Kidney epithelial cell (primary cell): ENCODE measurements at regions not wholly inside any gene's neighbourhood (a gene's known extent, or its start where the extent isn't known, plus 50 kb on each side); places are given as distances from the start of the nearest gene placed in this dataset.

Experiments
- DNase-seq: peaks from one replicate; pipeline ENCODE4 v3.0.0-alpha.2; 2010; ENCODE audit warnings: low read depth
- H3K27me3 ChIP-seq: 2 replicates; pipeline ENCODE4 v1.6.0; 2011; ENCODE audit warnings: low read length; ENCODE audit not compliant: control insufficient read depth, insufficient read depth
- H3K36me3 ChIP-seq: 2 replicates; pipeline ENCODE4 v1.5.1; 2011; ENCODE audit warnings: low read length; ENCODE audit not compliant: control insufficient read depth, insufficient read depth
- H3K4me3 ChIP-seq: 2 replicates; pipeline ENCODE4 v1.5.1; 2011; ENCODE audit warnings: low read depth, mild to moderate bottlenecking, control low read depth, low read length
- TF ChIP-seq, protein P1 (sequence below): IDR thresholded peaks from 2 replicates; pipeline ENCODE4 v1.5.1; 2011; ENCODE audit warnings: mild to moderate bottlenecking, moderate library complexity, low read length, control low read depth, inconsistent platforms; ENCODE audit not compliant: insufficient read depth, poor library complexity, severe bottlenecking

DNA sequence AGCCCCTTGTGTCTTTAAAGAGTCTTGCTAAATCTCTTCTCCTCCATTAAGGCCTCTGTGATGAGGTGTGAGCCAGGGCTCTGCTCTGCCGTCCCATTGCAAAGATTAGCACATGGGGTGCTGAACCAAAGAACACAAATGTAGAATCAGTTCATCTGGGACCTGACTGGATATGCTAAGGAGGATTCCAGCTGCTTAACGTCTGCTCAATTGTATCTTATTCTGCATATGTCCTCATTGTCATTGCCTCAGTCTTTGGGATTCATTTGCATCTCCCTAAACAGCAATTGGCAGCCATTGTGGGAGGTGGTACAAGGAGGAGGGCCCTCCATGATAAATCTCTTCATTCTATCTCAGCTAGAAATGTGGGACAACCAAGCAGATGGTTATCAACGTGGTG lies 106.3 kb upstream of the ADAMTS18 start:
- H3K4me3 ChIP-seq, result no peak overlapping the region
- TF ChIP-seq, protein P1, sequence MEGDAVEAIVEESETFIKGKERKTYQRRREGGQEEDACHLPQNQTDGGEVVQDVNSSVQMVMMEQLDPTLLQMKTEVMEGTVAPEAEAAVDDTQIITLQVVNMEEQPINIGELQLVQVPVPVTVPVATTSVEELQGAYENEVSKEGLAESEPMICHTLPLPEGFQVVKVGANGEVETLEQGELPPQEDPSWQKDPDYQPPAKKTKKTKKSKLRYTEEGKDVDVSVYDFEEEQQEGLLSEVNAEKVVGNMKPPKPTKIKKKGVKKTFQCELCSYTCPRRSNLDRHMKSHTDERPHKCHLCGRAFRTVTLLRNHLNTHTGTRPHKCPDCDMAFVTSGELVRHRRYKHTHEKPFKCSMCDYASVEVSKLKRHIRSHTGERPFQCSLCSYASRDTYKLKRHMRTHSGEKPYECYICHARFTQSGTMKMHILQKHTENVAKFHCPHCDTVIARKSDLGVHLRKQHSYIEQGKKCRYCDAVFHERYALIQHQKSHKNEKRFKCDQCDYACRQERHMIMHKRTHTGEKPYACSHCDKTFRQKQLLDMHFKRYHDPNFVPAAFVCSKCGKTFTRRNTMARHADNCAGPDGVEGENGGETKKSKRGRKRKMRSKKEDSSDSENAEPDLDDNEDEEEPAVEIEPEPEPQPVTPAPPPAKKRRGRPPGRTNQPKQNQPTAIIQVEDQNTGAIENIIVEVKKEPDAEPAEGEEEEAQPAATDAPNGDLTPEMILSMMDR, result no peak
- peaks cover 2% of the 10 kb centered on the region for H3K27me3 ChIP-seq
- DNase-seq, result no peak
- no peaks in the 10 kb centered on the region for H3K36me3 ChIP-seq

DNA sequence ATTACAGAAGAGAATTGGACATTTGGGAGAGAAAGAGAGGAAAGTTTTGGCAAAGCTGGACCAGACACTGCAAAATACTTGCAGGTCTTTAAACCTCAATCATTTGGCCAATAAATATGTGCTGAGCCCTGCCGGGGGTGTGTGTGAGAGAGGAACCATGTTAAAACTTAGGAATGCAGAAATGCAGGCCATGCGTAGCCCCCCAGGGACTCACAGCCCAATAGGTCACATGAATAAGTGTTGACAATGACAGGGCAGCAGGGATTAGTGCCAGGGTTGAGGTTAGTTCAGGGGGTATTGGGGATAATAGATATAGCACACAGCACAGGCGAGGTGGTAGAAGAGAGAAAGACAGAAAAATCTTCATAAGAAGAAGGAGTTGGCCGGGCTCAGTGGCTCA lies 113.3 kb upstream of the ADAMTS18 start:
- Histone ChIP-seq H3K27me3 (no peaks in the 10 kb centered on the region), H3K36me3 (no peaks in the 10 kb centered on the region), H3K4me3 (no peak overlapping the region)
- TF ChIP-seq, protein P1, result no peak
- no peak for DNase-seq

DNA sequence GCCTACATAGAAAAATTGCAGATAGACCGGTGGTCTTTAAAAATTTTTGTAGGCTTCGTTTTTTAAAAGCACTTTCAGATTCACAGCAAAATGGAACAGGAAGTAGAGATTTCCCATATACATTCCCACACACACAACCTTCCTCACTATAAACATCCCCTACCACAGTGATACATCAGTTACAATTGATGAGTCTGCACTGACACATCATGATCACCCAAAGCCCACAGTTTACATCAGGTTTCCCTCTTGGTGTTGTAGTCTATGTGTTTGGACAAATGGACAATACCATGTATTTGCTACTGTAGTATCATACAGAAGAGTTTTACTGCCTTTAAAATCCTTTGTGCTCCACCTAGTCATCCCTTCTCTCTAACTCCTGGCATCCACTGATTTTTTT lies 113.9 kb upstream of the ADAMTS18 start:
- H3K27me3 ChIP-seq, result no peaks in the 10 kb centered on the region
- TF ChIP-seq, protein P1, result no peak
- no peak for DNase-seq
- no peaks in the 10 kb centered on the region for H3K36me3 ChIP-seq
- H3K4me3 ChIP-seq, result no peak overlapping the region

DNA sequence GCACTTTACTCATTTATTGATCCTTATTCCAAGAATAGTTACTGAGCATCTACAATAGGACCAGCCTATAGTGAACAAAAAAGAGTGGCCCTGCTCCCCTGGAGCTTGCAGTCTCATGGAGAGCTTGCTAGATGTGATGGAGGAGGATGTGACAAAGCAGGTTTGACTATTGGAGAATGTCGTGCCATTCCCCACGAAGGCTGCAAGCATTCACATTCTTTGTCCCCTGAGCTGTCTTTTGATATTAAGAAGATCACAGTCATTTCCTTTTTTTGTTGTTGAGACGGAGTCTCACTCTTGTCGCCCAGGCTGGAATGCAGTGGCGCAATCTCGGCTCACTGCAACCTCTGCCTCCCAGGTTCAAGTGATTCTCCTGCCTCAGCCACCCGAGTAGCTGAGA lies 115.0 kb upstream of the ADAMTS18 start:
- H3K36me3 ChIP-seq, result no peaks in the 10 kb centered on the region
- H3K4me3 ChIP-seq, result no peak overlapping the region
- no peaks in the 10 kb centered on the region for H3K27me3 ChIP-seq
- TF ChIP-seq, protein P1, result no peak
- no peak for DNase-seq

DNA sequence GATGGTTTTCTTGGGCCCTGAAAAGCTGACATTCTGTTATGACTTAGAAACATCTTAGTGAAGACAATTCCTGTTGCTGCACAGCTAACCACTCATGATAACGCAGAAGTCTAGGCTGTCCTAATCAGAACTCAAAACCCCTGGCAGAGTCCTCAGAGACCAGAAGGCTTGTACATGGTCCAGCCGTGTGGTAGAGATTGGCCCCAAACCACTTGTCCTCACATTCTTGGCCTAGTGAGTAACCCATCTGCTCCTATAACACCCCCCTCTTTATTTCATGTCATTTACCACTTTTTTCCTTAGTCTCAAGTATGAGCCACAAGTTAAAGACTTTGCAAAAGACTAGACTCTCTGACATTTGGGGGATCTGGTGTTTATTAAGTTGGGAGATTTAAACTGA lies 116.5 kb upstream of the ADAMTS18 start:
- no peaks in the 10 kb centered on the region for H3K27me3 ChIP-seq
- DNase-seq, result no peak
- TF ChIP-seq, protein P1, result no peak
- no peak overlapping the region for H3K4me3 ChIP-seq
- H3K36me3 ChIP-seq, result no peaks in the 10 kb centered on the region

DNA sequence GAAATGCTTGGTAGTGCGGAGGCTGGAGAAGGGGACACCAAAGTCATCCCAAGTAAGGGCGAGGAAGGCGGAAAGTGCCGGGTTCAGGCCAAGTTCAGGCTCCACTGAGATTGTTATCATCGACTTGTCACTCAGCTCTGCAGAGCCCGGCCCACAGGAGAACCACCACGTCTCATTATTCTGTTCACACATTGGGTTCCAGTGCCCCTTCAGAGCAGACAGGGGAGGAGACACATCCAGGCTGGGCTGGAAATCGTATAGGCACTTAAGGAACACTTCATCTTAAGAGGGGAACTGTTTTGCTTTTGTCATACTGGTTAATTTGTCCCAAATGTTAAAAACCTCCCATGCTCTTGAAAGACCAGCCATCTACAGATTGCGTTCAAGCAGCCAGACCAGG lies 118.3 kb upstream of the ADAMTS18 start:
- Histone ChIP-seq H3K4me3 (no peak overlapping the region), H3K27me3 (no peaks in the 10 kb centered on the region)

More for the DNA sequence above, 118.3 kb upstream of the ADAMTS18 start:
- no peak for DNase-seq
- H3K36me3 ChIP-seq, result no peaks in the 10 kb centered on the region
- TF ChIP-seq, protein P1, result no peak
